ENCODE measurements at regions not wholly inside any gene's neighbourhood (a gene's known extent, or its start where the extent isn't known, plus 50 kb on each side); places are given as distances from the start of the nearest gene placed in this dataset.

DNA sequence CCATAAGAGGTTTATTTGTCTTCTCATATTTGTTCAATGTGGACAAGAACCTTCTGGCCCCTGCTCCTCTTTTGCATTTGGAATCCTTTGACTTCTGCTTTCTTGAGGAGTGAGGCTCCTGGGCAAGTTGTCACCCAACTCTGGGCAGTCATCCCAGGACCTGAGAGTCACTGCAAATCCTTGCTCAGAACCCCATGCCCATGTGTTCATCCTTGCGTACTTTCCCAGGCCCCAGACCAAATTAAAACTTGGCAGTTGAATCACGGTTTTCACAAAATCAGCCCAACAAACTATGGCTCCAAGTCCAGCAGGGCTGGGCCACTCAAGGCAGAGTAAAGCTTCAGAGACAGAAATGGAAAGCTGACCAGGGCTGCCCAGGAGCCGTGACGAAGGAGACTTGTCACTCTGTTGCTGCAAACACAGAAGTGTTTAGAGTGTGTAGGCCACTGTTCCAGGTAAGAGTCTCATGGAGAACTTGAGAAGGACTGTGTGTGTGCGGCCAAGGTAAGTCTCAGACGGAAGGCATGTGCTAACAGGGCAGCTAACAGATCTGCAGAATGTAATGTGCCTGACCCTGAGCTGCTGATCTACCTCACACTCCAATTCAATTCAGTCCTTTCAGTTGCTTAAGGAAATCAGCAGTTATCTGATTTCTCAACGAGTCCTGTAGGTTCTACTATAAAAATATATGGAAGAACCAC lies 549.4 kb upstream of the HS6ST1 start:
- no peak overlapping the region for H3K4me3 ChIP-seq (ENCODE audit: low read depth, low read length)
- TF ChIP-seq, protein P1, sequence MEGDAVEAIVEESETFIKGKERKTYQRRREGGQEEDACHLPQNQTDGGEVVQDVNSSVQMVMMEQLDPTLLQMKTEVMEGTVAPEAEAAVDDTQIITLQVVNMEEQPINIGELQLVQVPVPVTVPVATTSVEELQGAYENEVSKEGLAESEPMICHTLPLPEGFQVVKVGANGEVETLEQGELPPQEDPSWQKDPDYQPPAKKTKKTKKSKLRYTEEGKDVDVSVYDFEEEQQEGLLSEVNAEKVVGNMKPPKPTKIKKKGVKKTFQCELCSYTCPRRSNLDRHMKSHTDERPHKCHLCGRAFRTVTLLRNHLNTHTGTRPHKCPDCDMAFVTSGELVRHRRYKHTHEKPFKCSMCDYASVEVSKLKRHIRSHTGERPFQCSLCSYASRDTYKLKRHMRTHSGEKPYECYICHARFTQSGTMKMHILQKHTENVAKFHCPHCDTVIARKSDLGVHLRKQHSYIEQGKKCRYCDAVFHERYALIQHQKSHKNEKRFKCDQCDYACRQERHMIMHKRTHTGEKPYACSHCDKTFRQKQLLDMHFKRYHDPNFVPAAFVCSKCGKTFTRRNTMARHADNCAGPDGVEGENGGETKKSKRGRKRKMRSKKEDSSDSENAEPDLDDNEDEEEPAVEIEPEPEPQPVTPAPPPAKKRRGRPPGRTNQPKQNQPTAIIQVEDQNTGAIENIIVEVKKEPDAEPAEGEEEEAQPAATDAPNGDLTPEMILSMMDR (IDR thresholded peaks at IDR 0.05; ENCODE audit: insufficient read depth, low read depth, low read length): no peak
- DNase-seq (ENCODE audit: low read depth): no peak

DNA sequence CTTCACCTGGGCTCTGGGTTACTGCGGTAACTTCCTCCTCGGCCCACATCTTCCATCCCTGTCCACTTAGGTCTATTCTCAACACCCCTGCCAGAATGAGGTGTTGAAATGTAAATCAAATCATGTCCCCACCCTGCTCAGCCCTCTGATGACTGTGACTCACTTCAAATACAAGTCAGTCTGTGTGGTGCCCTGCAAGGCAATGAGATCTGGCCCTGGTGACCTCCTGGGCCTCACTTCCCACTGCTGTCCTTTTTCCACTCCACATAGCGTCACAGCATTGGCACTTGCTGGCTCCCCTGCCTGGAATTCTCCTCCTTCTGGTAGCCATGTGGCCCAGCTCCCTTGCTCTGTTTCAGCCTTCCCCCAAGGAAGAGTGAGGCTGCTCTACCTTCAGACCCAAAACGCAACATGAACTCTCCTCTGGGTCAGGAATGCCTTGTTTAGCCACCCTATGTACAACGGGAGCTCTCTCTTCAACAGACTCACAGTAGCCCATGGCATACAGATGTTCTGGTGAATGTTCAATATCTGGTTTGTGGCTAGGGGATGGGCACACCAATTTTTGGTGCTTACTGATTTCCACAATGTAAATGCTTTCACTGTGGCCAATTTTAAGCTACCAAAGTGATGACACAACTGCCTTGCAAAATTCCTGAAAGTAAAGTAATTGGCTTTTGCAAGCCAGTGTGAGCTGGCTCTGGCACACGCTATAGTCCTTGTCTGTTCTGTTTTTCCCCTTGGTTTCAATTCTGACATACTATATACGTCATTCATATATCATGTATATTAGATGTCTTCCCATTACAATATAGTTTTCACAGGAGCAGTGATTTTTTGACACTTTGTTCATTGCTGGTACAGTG lies 550.3 kb upstream of the HS6ST1 start:
- no peak overlapping the region for H3K4me3 ChIP-seq (ENCODE audit: low read depth, low read length)
- TF ChIP-seq, protein P1 (IDR thresholded peaks at IDR 0.05; ENCODE audit: insufficient read depth, low read depth, low read length): no peak
- no peak for DNase-seq (ENCODE audit: low read depth)

DNA sequence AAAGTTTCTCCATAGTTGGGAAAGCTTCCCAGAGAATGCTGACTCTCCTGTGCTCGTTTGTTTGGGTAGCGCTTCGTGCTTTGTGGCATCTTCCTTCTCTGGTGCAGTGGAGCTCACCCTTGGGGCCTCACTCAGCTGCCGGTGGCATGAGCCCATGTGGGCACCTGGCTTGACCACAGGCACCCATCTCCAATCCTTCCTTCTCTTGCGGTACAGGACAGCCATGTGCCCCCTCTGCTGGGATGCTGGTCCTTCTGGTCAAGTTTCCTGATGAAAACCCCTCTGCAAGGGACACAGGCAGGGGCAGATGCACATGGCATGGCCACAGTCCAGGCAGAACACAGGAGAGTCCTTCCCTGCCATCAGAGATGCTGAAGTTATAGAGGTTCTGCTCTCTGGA lies 555.9 kb upstream of the HS6ST1 start:
- DNase-seq (ENCODE audit: low read depth): no peak
- H3K4me3 ChIP-seq (ENCODE audit: low read depth, low read length): no peak overlapping the region
- TF ChIP-seq, protein P1 (IDR thresholded peaks at IDR 0.05; ENCODE audit: insufficient read depth, low read depth, low read length): no peak

DNA sequence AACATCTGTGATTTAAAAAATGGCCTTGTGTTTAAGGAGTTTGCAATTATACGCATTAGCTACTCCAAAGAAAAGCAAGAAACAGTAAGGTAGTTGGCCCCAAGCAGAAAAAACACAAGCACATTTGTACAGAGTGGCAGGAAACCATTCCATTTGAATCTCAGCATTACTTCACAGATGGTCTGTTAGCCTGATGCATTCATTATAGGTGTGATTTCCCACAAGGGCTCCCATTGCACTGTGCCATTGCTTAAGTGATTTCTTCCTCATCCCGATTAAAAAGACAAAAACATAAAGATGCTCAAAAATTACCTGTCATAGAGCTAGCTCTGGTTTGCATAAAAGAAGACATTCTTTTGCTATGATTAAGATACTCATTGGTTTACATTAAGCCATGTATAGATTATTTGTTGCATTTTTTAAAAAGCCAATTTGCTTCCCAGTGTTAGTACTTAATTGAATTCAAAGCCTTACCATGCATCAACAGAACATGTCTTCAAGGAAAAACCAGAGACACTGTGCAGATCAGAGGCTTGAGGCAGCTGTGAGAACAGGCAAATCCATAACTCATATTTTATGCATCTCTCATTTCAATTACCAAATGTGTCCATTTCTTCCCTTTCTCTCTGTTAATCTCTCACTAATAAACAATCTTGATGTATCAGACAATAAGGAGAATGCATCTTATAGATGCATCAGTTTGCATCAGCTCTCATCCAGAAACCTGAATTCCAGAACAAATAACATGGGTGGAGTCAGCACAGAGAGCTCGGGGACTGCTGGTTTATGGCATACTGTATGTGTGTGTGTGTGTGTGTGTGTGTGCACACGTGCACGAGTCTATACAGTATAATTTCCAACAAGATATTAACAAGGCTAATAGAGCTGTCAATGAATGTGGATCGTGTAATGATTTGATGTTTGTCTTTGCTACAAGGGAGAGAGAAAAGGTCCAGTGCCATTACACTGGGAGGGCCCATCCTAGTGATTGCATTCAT lies 558.6 kb upstream of the HS6ST1 start:
- no peak for DNase-seq (ENCODE audit: low read depth)
- no peak overlapping the region for H3K4me3 ChIP-seq (ENCODE audit: low read depth, low read length)
- TF ChIP-seq, protein P1 (IDR thresholded peaks at IDR 0.05; ENCODE audit: insufficient read depth, low read depth, low read length): no peak

DNA sequence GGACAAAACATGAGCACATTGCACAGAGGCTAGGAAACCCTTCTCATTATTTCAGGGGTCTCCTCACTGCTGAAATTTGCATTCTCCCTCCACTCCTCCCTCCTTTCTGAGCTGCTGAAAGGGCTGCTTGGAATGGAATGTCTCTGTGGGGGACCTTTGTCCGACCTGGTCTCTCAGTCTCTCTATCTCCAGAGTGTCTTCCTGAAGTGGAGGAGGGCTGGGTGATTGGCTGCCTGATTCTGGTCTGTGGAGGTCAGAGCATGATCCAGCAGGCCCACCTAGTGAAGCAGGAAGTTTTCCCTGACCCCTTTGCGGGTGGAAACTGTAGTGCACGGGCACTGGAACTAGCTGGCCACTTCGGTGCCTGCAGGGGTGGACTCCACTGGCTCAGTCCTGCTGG lies 560.5 kb upstream of the HS6ST1 start:
- no peak overlapping the region for H3K4me3 ChIP-seq (ENCODE audit: low read depth, low read length)
- no peak for DNase-seq (ENCODE audit: low read depth)
- TF ChIP-seq, protein P1 (IDR thresholded peaks at IDR 0.05; ENCODE audit: insufficient read depth, low read depth, low read length): no peak

DNA sequence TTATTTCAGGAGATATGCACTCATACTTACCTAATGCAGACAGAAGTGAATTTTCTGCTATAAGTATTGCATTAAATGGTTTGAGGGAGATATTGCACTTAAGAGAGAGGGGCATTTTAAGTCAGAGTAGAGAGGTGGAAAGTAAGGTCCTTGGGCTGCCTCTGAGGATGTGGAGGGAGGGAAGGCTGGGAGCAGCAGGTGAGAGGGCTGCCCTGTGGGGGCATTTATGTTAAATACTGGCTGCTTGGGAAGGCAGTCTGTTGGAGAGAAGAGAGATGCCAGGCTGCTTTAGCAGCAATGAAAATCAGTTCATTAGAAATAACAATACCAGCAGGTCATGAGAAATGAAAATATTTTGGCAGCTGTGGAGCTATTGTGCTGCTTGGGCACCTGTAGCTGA lies 576.2 kb upstream of the HS6ST1 start:
- DNase-seq (ENCODE audit: low read depth): no peak
- TF ChIP-seq, protein P1 (IDR thresholded peaks at IDR 0.05; ENCODE audit: insufficient read depth, low read depth, low read length): no peak
- H3K4me3 ChIP-seq (ENCODE audit: low read depth, low read length): no peak overlapping the region

Measured in fibroblast of villous mesenchyme (primary cell).